GM23338 (cell line): ENCODE measurements at regions not wholly inside any gene's neighbourhood (a gene's known extent, or its start where the extent isn't known, plus 50 kb on each side); places are given as distances from the start of the nearest gene placed in this dataset.

Experiments
- ATAC-seq: fragments of 200-7000 bp; cut with Tn5 transposase; 3 replicates; pipeline ENCODE4 v1.9.1; 2020
- DNase-seq: peaks from one replicate; pipeline ENCODE4 v3.0.0-alpha.2; 2015; ENCODE audit warnings: low spot score
- H2AFZ ChIP-seq: fragments of 200-600 bp; sonication (generic); 2 replicates; pipeline ENCODE4 v1.8.0; 2016; ENCODE audit warnings: antibody characterized with exemption, mild to moderate bottlenecking, moderate library complexity
- H3F3A ChIP-seq: fragments of 200-600 bp; sonication (generic); replicated peaks from 2 replicates; pipeline ENCODE4 v1.8.0; 2017; ENCODE audit warnings: antibody characterized with exemption, mixed run types, low read depth
- H3K27ac ChIP-seq: fragments of 200-600 bp; sonication (generic); 2 replicates; pipeline ENCODE4 v1.6.1; 2016; ENCODE audit warnings: low read depth
- H3K27me3 ChIP-seq: fragments of 200-600 bp; sonication (generic); 2 replicates; pipeline ENCODE4 v1.8.0; 2016; ENCODE audit warnings: mild to moderate bottlenecking, mixed run types, moderate library complexity; ENCODE audit not compliant: insufficient read depth
- H3K36me3 ChIP-seq: fragments of 200-600 bp; sonication (generic); 2 replicates; pipeline ENCODE4 v1.8.0; 2016; ENCODE audit warnings: mild to moderate bottlenecking; ENCODE audit not compliant: insufficient read depth
- H3K4me1 ChIP-seq: fragments of 200-600 bp; sonication (generic); 2 replicates; pipeline ENCODE4 v1.8.0; 2016; ENCODE audit warnings: mild to moderate bottlenecking, moderate library complexity; ENCODE audit not compliant: insufficient read depth
- H3K4me2 ChIP-seq: fragments of 200-600 bp; sonication (generic); 2 replicates; pipeline ENCODE4 v1.7.1; 2017; ENCODE audit warnings: mixed run types
- H3K4me3 ChIP-seq: fragments of 200-600 bp; sonication (generic); 2 replicates; pipeline ENCODE4 v1.6.1; 2016; ENCODE audit warnings: mixed run types
- H3K79me2 ChIP-seq: fragments of 200-600 bp; sonication (generic); replicated peaks from 2 replicates; pipeline ENCODE4 v1.8.0; 2017; ENCODE audit warnings: mild to moderate bottlenecking; ENCODE audit not compliant: insufficient read depth
- H3K9me2 ChIP-seq: fragments of 200-600 bp; sonication (generic); 2 replicates; pipeline ENCODE4 v1.8.0; 2017; ENCODE audit not compliant: insufficient read depth
- H4K20me1 ChIP-seq: fragments of 200-600 bp; sonication (generic); replicated peaks from 2 replicates; pipeline ENCODE4 v1.8.0; 2017; ENCODE audit warnings: mild to moderate bottlenecking; ENCODE audit not compliant: insufficient read depth
- H3K27ac Mint-ChIP-seq: 2 replicates; pipeline ENCODE4 v1.8.0; 2020; ENCODE audit warnings: inconsistent platforms, mild to moderate bottlenecking, moderate library complexity, mixed read lengths
- H3K27me3 Mint-ChIP-seq: 3 replicates; pipeline ENCODE4 v1.8.0; 2022; ENCODE audit warnings: low read depth, mild to moderate bottlenecking, moderate library complexity, mixed read lengths, inconsistent platforms; ENCODE audit not compliant: insufficient read depth, poor library complexity
- H3K36me3 Mint-ChIP-seq: 3 replicates; pipeline ENCODE4 v1.8.0; 2021; ENCODE audit warnings: low read depth, mild to moderate bottlenecking, inconsistent platforms, moderate library complexity, mixed read lengths
- H3K4me1 Mint-ChIP-seq: 3 replicates; pipeline ENCODE4 v1.8.0; 2020; ENCODE audit warnings: mild to moderate bottlenecking, inconsistent platforms, mixed read lengths
- H3K4me3 Mint-ChIP-seq: 3 replicates; pipeline ENCODE4 v1.8.0; 2021; ENCODE audit warnings: moderate library complexity, mild to moderate bottlenecking, inconsistent platforms, mixed read lengths
- H3K9me3 Mint-ChIP-seq: 3 replicates; pipeline ENCODE4 v1.8.0; 2020; ENCODE audit warnings: moderate library complexity, mild to moderate bottlenecking, inconsistent platforms, mixed read lengths
- CREB1 ChIP-seq: fragments of 250-450 bp; sonication (Bioruptor Pico); IDR thresholded peaks from 2 replicates; pipeline ENCODE4 v1.5.0; 2020; ENCODE audit warnings: low read depth, mild to moderate bottlenecking, moderate library complexity
- EZH2 ChIP-seq: fragments of 200-600 bp; sonication (generic); IDR thresholded peaks from one replicate; pipeline ENCODE4 v1.8.0; 2017; ENCODE audit warnings: antibody characterized with exemption, mild to moderate bottlenecking, low read depth; ENCODE audit not compliant: unreplicated experiment
- EZH2phosphoT487 ChIP-seq: fragments of 200-600 bp; sonication (generic); IDR thresholded peaks from one replicate; pipeline ENCODE4 v1.8.1; 2018; ENCODE audit warnings: antibody characterized with exemption; ENCODE audit not compliant: unreplicated experiment
- JUNB ChIP-seq: IDR thresholded peaks from one replicate; pipeline ENCODE4 v1.6.1; 2016; ENCODE audit warnings: antibody characterized with exemption; ENCODE audit not compliant: unreplicated experiment
- POLR2AphosphoS5 ChIP-seq: IDR thresholded peaks from 2 replicates; pipeline ENCODE4 v1.6.1; 2016; ENCODE audit warnings: antibody characterized with exemption, low read depth
- STAT1 ChIP-seq: IDR thresholded peaks from one replicate; pipeline ENCODE4 v1.6.1; 2016; ENCODE audit warnings: antibody characterized with exemption; ENCODE audit not compliant: unreplicated experiment
- ZNF331 ChIP-seq: fragments of 250-450 bp; sonication (Bioruptor Pico); IDR thresholded peaks from 2 replicates; pipeline ENCODE4 v1.5.0; 2020; ENCODE audit warnings: low read depth, mild to moderate bottlenecking, moderate library complexity
- TF ChIP-seq, protein P1 (sequence below): fragments of 250-450 bp; sonication (Bioruptor Pico); IDR thresholded peaks from 2 replicates; pipeline ENCODE4 v1.5.0; 2020; ENCODE audit warnings: mild to moderate bottlenecking, moderate library complexity
- TF ChIP-seq, protein P2 (sequence below): IDR thresholded peaks from 2 replicates; pipeline ENCODE4 v1.6.1; 2016; ENCODE audit warnings: antibody characterized with exemption
- TF ChIP-seq, protein P3 (sequence below): IDR thresholded peaks from one replicate; pipeline ENCODE4 v1.6.1; 2018; ENCODE audit warnings: antibody characterized with exemption; ENCODE audit not compliant: unreplicated experiment
- TF ChIP-seq, protein P4 (sequence below), 2 experiments: fragments of 200-600 bp in 1 of 2; sonication (generic) in 1 of 2; conservative IDR thresholded peaks; 2 replicates each; pipeline versions ENCODE4 v1.5.1 to v1.6.1; 2016 to 2017; ENCODE audit warnings: antibody characterized with exemption in 2 of 2, low read depth in 2 of 2, mild to moderate bottlenecking in 2 of 2, moderate library complexity in 1 of 2

DNA sequence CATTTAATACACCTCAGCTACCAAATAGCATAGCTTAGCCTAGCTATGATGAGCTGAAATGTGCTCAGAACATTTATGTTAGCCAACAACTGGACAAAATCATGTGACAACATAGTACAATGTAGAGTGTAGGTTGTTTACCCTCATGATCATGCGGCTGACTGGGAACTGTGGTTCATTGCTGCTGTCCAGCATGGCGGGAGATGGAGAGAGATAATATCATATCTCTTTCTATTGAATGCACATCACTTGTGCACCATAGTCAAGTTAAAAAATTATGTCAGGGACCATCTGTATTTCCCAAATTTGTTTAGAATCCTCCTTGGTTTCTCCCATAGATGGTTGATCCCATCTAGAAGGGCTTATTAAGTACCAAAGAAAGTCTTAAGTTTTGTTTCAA, 151.1 kb upstream of the ELL2 start:
- H3K9me3 Mint-ChIP-seq, result peaks cover 8% of the 10 kb centered on the region
- TF ChIP-seq, protein P1, sequence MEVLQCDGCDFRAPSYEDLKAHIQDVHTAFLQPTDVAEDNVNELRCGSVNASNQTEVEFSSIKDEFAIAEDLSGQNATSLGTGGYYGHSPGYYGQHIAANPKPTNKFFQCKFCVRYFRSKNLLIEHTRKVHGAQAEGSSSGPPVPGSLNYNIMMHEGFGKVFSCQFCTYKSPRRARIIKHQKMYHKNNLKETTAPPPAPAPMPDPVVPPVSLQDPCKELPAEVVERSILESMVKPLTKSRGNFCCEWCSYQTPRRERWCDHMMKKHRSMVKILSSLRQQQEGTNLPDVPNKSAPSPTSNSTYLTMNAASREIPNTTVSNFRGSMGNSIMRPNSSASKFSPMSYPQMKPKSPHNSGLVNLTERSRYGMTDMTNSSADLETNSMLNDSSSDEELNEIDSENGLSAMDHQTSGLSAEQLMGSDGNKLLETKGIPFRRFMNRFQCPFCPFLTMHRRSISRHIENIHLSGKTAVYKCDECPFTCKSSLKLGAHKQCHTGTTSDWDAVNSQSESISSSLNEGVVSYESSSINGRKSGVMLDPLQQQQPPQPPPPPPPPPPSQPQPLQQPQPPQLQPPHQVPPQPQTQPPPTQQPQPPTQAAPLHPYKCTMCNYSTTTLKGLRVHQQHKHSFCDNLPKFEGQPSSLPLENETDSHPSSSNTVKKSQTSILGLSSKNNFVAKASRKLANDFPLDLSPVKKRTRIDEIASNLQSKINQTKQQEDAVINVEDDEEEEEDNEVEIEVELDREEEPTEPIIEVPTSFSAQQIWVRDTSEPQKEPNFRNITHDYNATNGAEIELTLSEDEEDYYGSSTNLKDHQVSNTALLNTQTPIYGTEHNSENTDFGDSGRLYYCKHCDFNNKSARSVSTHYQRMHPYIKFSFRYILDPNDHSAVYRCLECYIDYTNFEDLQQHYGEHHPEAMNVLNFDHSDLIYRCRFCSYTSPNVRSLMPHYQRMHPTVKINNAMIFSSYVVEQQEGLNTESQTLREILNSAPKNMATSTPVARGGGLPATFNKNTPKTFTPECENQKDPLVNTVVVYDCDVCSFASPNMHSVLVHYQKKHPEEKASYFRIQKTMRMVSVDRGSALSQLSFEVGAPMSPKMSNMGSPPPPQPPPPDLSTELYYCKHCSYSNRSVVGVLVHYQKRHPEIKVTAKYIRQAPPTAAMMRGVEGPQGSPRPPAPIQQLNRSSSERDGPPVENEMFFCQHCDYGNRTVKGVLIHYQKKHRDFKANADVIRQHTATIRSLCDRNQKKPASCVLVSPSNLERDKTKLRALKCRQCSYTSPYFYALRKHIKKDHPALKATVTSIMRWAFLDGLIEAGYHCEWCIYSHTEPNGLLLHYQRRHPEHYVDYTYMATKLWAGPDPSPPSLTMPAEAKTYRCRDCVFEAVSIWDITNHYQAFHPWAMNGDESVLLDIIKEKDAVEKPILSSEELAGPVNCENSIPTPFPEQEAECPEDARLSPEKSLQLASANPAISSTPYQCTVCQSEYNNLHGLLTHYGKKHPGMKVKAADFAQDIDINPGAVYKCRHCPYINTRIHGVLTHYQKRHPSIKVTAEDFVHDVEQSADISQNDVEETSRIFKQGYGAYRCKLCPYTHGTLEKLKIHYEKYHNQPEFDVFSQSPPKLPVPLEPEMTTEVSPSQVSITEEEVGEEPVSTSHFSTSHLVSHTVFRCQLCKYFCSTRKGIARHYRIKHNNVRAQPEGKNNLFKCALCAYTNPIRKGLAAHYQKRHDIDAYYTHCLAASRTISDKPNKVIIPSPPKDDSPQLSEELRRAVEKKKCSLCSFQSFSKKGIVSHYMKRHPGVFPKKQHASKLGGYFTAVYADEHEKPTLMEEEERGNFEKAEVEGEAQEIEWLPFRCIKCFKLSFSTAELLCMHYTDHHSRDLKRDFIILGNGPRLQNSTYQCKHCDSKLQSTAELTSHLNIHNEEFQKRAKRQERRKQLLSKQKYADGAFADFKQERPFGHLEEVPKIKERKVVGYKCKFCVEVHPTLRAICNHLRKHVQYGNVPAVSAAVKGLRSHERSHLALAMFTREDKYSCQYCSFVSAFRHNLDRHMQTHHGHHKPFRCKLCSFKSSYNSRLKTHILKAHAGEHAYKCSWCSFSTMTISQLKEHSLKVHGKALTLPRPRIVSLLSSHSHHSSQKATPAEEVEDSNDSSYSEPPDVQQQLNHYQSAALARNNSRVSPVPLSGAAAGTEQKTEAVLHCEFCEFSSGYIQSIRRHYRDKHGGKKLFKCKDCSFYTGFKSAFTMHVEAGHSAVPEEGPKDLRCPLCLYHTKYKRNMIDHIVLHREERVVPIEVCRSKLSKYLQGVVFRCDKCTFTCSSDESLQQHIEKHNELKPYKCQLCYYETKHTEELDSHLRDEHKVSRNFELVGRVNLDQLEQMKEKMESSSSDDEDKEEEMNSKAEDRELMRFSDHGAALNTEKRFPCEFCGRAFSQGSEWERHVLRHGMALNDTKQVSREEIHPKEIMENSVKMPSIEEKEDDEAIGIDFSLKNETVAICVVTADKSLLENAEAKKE, result no peak
- TF ChIP-seq, protein P2, sequence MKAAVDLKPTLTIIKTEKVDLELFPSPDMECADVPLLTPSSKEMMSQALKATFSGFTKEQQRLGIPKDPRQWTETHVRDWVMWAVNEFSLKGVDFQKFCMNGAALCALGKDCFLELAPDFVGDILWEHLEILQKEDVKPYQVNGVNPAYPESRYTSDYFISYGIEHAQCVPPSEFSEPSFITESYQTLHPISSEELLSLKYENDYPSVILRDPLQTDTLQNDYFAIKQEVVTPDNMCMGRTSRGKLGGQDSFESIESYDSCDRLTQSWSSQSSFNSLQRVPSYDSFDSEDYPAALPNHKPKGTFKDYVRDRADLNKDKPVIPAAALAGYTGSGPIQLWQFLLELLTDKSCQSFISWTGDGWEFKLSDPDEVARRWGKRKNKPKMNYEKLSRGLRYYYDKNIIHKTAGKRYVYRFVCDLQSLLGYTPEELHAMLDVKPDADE, result no peak
- TF ChIP-seq ZNF331 (no peak), POLR2AphosphoS5 (no peak), STAT1 (no peak), EZH2 (no peak), CREB1 (CRISPR knock-in tag) (no peak), EZH2phosphoT487 (no peak), JUNB (no peak)
- TF ChIP-seq, protein P3, sequence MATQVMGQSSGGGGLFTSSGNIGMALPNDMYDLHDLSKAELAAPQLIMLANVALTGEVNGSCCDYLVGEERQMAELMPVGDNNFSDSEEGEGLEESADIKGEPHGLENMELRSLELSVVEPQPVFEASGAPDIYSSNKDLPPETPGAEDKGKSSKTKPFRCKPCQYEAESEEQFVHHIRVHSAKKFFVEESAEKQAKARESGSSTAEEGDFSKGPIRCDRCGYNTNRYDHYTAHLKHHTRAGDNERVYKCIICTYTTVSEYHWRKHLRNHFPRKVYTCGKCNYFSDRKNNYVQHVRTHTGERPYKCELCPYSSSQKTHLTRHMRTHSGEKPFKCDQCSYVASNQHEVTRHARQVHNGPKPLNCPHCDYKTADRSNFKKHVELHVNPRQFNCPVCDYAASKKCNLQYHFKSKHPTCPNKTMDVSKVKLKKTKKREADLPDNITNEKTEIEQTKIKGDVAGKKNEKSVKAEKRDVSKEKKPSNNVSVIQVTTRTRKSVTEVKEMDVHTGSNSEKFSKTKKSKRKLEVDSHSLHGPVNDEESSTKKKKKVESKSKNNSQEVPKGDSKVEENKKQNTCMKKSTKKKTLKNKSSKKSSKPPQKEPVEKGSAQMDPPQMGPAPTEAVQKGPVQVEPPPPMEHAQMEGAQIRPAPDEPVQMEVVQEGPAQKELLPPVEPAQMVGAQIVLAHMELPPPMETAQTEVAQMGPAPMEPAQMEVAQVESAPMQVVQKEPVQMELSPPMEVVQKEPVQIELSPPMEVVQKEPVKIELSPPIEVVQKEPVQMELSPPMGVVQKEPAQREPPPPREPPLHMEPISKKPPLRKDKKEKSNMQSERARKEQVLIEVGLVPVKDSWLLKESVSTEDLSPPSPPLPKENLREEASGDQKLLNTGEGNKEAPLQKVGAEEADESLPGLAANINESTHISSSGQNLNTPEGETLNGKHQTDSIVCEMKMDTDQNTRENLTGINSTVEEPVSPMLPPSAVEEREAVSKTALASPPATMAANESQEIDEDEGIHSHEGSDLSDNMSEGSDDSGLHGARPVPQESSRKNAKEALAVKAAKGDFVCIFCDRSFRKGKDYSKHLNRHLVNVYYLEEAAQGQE, result no peak
- TF ChIP-seq, protein P4, sequence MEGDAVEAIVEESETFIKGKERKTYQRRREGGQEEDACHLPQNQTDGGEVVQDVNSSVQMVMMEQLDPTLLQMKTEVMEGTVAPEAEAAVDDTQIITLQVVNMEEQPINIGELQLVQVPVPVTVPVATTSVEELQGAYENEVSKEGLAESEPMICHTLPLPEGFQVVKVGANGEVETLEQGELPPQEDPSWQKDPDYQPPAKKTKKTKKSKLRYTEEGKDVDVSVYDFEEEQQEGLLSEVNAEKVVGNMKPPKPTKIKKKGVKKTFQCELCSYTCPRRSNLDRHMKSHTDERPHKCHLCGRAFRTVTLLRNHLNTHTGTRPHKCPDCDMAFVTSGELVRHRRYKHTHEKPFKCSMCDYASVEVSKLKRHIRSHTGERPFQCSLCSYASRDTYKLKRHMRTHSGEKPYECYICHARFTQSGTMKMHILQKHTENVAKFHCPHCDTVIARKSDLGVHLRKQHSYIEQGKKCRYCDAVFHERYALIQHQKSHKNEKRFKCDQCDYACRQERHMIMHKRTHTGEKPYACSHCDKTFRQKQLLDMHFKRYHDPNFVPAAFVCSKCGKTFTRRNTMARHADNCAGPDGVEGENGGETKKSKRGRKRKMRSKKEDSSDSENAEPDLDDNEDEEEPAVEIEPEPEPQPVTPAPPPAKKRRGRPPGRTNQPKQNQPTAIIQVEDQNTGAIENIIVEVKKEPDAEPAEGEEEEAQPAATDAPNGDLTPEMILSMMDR (conservative IDR thresholded peaks at IDR 0.05; ENCODE audit: low read depth in 2 of 2), result no peak
- no peaks in the 10 kb centered on the region for H3K79me2 ChIP-seq
- H4K20me1 ChIP-seq, result no peaks in the 10 kb centered on the region
- no peaks in the 10 kb centered on the region for H3K27me3 ChIP-seq
- no peaks in the 10 kb centered on the region for H3K27me3 Mint-ChIP-seq
- no peaks in the 10 kb centered on the region for H3K36me3 ChIP-seq
- H3K4me3 ChIP-seq, result no peak overlapping the region
- no peak overlapping the region for H3K27ac ChIP-seq
- H2AFZ ChIP-seq, result peak overlapping the region; percentile 32; the same call in 1 of the 2 replicates
- no peak overlapping the region for H3K4me2 ChIP-seq
- H3K27ac Mint-ChIP-seq, result no peak overlapping the region
- peaks cover 3% of the 10 kb centered on the region; the same call in 1 of the 2 replicates for H3K9me2 ChIP-seq
- no peak overlapping the region for H3K4me3 Mint-ChIP-seq
- no peak for ATAC-seq
- no peaks in the 10 kb centered on the region for H3K4me1 ChIP-seq
- no peaks in the 10 kb centered on the region for H3F3A ChIP-seq
- no peak for DNase-seq
- H3K36me3 Mint-ChIP-seq, result peaks cover 4% of the 10 kb centered on the region; the same call in 2 of the 3 replicates
- no peaks in the 10 kb centered on the region for H3K4me1 Mint-ChIP-seq
